Parathyroid adenoma (tissue), 2 donors: ENCODE measurements at regions not wholly inside any gene's neighbourhood (a gene's known extent, or its start where the extent isn't known, plus 50 kb on each side); places are given as distances from the start of the nearest gene placed in this dataset.

ENCODE experiments used
- H2AFZ ChIP-seq: fragments of 300-600 bp; sonication (generic); one replicate; pipeline ENCODE4 v1.7.0; 2017; ENCODE audit warnings: antibody characterized with exemption, mild to moderate bottlenecking
- H3K27ac ChIP-seq: fragments of 300-600 bp; sonication (generic); one replicate; pipeline ENCODE4 v1.7.0; 2017
- H3K27me3 ChIP-seq: fragments of 300-600 bp; sonication (generic); one replicate; pipeline ENCODE4 v1.7.0; 2017; ENCODE audit warnings: low read length; ENCODE audit not compliant: control insufficient read depth, insufficient read depth
- H3K36me3 ChIP-seq: fragments of 300-600 bp; sonication (generic); one replicate; pipeline ENCODE4 v1.7.0; 2017; ENCODE audit warnings: low read length; ENCODE audit not compliant: control insufficient read depth, insufficient read depth
- H3K4me1 ChIP-seq: fragments of 300-600 bp; sonication (generic); one replicate; pipeline ENCODE4 v1.7.0; 2017; ENCODE audit warnings: control low read depth
- H3K4me2 ChIP-seq: fragments of 300-600 bp; sonication (generic); one replicate; pipeline ENCODE4 v1.7.0; 2017; ENCODE audit warnings: low read length
- H3K4me3 ChIP-seq: fragments of 300-600 bp; sonication (generic); one replicate; pipeline ENCODE4 v1.7.0; 2017; ENCODE audit warnings: low read depth, low read length
- H3K79me2 ChIP-seq: fragments of 300-600 bp; sonication (generic); one replicate; pipeline ENCODE4 v1.7.0; 2017; ENCODE audit warnings: control low read depth
- H3K9ac ChIP-seq: fragments of 300-600 bp; sonication (generic); one replicate; pipeline ENCODE4 v1.7.0; 2017; ENCODE audit warnings: mild to moderate bottlenecking
- H3K9me3 ChIP-seq: fragments of 300-600 bp; sonication (generic); one replicate; pipeline ENCODE4 v1.7.0; 2017; ENCODE audit warnings: low read length; ENCODE audit not compliant: control insufficient read depth
- CTCF ChIP-seq: fragments of 300-600 bp; sonication (generic); IDR thresholded peaks from one replicate; pipeline ENCODE4 v1.7.0; 2017; ENCODE audit warnings: antibody characterized with exemption, mild to moderate bottlenecking
- donor health status: primary hyperparathyroidism.

GRCh38 chr12:13307143-13307816, 110.8 kb downstream of the EMP1 start:
- Histone ChIP-seq H3K27ac (no peak overlapping the region), H2AFZ (no peak overlapping the region), H3K9ac (no peak overlapping the region), H3K4me3 (no peak overlapping the region), H3K9me3 (no peaks in the 10 kb centered on the region), H3K4me2 (no peak overlapping the region), H3K79me2 (no peaks in the 10 kb centered on the region), H3K27me3 (no peaks in the 10 kb centered on the region), H3K36me3 (no peaks in the 10 kb centered on the region), H3K4me1 (no peaks in the 10 kb centered on the region)
- no peak for TF ChIP-seq CTCF

- Histone ChIP-seq H3K27me3 (no peaks in the 10 kb centered on the region), H3K36me3 (no peaks in the 10 kb centered on the region), H3K4me2 (no peak overlapping the region), H2AFZ (no peak overlapping the region), H3K9me3 (no peaks in the 10 kb centered on the region), H3K4me3 (no peak overlapping the region), H3K9ac (no peak overlapping the region), H3K27ac (no peak overlapping the region), H3K79me2 (no peaks in the 10 kb centered on the region), H3K4me1 (no peaks in the 10 kb centered on the region)
- no peak for TF ChIP-seq CTCF
Observed at GRCh38 chr12:13304924-13305323, 108.4 kb downstream of the EMP1 start.

- Histone ChIP-seq H3K9ac (no peak overlapping the region), H3K9me3 (no peaks in the 10 kb centered on the region), H3K36me3 (no peaks in the 10 kb centered on the region), H3K4me1 (no peaks in the 10 kb centered on the region), H2AFZ (no peak overlapping the region), H3K4me3 (no peak overlapping the region), H3K27ac (no peak overlapping the region), H3K79me2 (no peaks in the 10 kb centered on the region), H3K27me3 (no peaks in the 10 kb centered on the region), H3K4me2 (no peak overlapping the region)
- TF ChIP-seq CTCF, result no peak
Observed at GRCh38 chr12:13299457-13299856, 102.9 kb downstream of the EMP1 start.

- Histone ChIP-seq H3K79me2 (no peaks in the 10 kb centered on the region), H2AFZ (no peak overlapping the region), H3K4me3 (no peak overlapping the region), H3K36me3 (no peaks in the 10 kb centered on the region), H3K9ac (no peak overlapping the region), H3K27me3 (no peaks in the 10 kb centered on the region), H3K27ac (no peak overlapping the region), H3K4me2 (no peak overlapping the region), H3K4me1 (no peaks in the 10 kb centered on the region), H3K9me3 (no peaks in the 10 kb centered on the region)
- TF ChIP-seq CTCF, result no peak
Observed at GRCh38 chr12:13293096-13293495, 96.6 kb downstream of the EMP1 start.

GRCh38 chr12:13289653-13290289, 93.2 kb downstream of the EMP1 start:
- no peaks in the 10 kb centered on the region for H3K4me1 ChIP-seq
- H2AFZ ChIP-seq, result no peak overlapping the region
- TF ChIP-seq CTCF, result no peak
- no peak overlapping the region for H3K4me2 ChIP-seq
- H3K79me2 ChIP-seq, result no peaks in the 10 kb centered on the region
- H3K36me3 ChIP-seq, result no peaks in the 10 kb centered on the region
- H3K9me3 ChIP-seq, result no peaks in the 10 kb centered on the region
- no peak overlapping the region for H3K27ac ChIP-seq
- H3K9ac ChIP-seq, result no peak overlapping the region
- H3K27me3 ChIP-seq, result no peaks in the 10 kb centered on the region
- H3K4me3 ChIP-seq, result no peak overlapping the region
